Ovary (tissue), 7 donors: ENCODE measurements at regions not wholly inside any gene's neighbourhood (a gene's known extent, or its start where the extent isn't known, plus 50 kb on each side); places are given as distances from the start of the nearest gene placed in this dataset.

Experiments used
- DNase-seq, 5 donors: peaks; one replicate each; pipeline ENCODE4 v3.0.0-alpha.2; 2019 to 2020
- H3K27ac ChIP-seq, 2 donors: fragments of 200-600 bp; one replicate each; pipeline versions ENCODE4 v1.5.1 to v1.8.0; 2019 to 2022
- H3K27me3 ChIP-seq: fragments of 200-600 bp; one replicate; pipeline ENCODE4 v1.8.0; 2022
- H3K36me3 ChIP-seq: fragments of 200-600 bp; sonication (generic); one replicate; pipeline ENCODE4 v1.5.1; 2019
- H3K4me1 ChIP-seq: one replicate; pipeline ENCODE4 v1.8.1; 2013; ENCODE audit warnings: mild to moderate bottlenecking, moderate library complexity; ENCODE audit not compliant: insufficient read depth
- H3K4me3 ChIP-seq: fragments of 200-600 bp; sonication (generic); one replicate; pipeline ENCODE4 v1.5.1; 2017
- H3K9me3 ChIP-seq, 2 donors: fragments of 200-600 bp in 1 of 2; sonication (generic) in 1 of 2; one replicate each; pipeline versions ENCODE4 v1.5.1 to v1.8.1; 2013 to 2019; ENCODE audit warnings: mild to moderate bottlenecking in 1 of 2, moderate library complexity in 1 of 2
- EP300 ChIP-seq: sonication (generic); formaldehyde crosslinking; IDR thresholded peaks from one replicate; pipeline ENCODE4 v1.6.1; 2017; ENCODE audit warnings: antibody characterized with exemption
- POLR2A ChIP-seq: fragments of 450-650 bp; IDR thresholded peaks from one replicate; pipeline ENCODE4 v1.6.1; 2017; ENCODE audit warnings: antibody characterized with exemption, mild to moderate bottlenecking, moderate library complexity
- WGBS, 3 donors: extraction: QIAGEN DNeasy Blood & Tissue Kit in 1 of 3; methylation state at CpG; one replicate each; pipeline versions ENCODE4 v1.1.5 to v1.1.7; 2013 to 2017; 5-methylcytosine and 5-hydroxymethylcytosine counted together
- intact Hi-C, 4 donors: fragments of 100-400 bp; cut with DNase I; formaldehyde crosslinking; loops; one replicate each; pipeline versions ENCODE4 v1.11.0 to v1.15.1; 2022 to 2023
- TF ChIP-seq, protein P1 (sequence below), 3 donors: fragments of 450-650 bp in 2 of 3; fragments of 200-600 bp in 1 of 3; IDR thresholded peaks; one replicate each; pipeline versions ENCODE4 v1.5.1 to v1.8.0; 2016 to 2022; ENCODE audit warnings: antibody characterized with exemption in 3 of 3, mild to moderate bottlenecking in 1 of 3
- donor health status: DM: no; HTN: no; CAD: no; lungs with moderate emphysema.
- donor health status: DM: no; HTN: no; CAD: no.
- donor health status: Bipolar disorder and iron deficiency.
- donor health status: DM: no; HTN: no; CAD: no.
- donor health status: DM: yes; HTN: yes; CAD: no.

DNA sequence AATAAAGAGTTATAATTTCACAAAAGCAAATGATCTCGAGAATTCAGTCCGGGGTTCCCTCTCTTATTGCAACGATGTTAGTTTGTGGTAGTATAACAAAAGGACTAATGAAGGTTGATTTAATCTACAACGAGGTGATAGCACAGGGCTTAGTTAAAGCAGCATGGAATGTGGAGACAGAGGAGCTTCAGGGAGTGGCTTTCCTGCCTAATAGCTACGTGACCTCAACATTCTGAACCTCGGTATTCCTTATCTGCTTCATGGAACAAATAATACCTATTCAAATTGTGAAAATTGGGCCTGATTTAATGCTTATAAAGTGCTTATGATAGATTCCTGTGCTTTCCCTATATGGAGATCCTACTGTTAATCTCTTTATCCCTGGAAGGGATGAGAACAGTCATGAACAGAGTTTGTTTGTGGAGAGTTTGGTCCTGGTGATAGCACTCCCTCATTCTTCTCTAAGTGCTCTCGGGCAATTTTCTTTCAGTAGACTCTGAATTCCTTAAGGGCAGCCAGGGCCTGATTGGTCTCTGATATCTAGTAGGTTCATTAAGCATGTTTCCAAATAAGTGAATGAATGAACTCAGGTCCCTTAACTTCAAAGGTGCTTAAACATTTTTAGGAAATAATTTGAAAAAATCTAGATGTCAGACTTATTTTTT, 104.1 kb upstream of the TUT7 start:
- TF ChIP-seq, protein P1, sequence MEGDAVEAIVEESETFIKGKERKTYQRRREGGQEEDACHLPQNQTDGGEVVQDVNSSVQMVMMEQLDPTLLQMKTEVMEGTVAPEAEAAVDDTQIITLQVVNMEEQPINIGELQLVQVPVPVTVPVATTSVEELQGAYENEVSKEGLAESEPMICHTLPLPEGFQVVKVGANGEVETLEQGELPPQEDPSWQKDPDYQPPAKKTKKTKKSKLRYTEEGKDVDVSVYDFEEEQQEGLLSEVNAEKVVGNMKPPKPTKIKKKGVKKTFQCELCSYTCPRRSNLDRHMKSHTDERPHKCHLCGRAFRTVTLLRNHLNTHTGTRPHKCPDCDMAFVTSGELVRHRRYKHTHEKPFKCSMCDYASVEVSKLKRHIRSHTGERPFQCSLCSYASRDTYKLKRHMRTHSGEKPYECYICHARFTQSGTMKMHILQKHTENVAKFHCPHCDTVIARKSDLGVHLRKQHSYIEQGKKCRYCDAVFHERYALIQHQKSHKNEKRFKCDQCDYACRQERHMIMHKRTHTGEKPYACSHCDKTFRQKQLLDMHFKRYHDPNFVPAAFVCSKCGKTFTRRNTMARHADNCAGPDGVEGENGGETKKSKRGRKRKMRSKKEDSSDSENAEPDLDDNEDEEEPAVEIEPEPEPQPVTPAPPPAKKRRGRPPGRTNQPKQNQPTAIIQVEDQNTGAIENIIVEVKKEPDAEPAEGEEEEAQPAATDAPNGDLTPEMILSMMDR (IDR thresholded peaks at IDR 0.05) = no peak
- no peak for TF ChIP-seq EP300
- H3K4me1 ChIP-seq = peaks cover 2% of the 10 kb centered on the region
- intact Hi-C loops = no loop called here
- WGBS, 3 donors = 63 to 70% (median 67%) methylated on average over 7 of the region's 7 CpGs
- no peak for DNase-seq
- H3K4me3 ChIP-seq = no peak overlapping the region
- no peaks in the 10 kb centered on the region for H3K9me3 ChIP-seq
- H3K27ac ChIP-seq = no peak overlapping the region
- H3K27me3 ChIP-seq = no peaks in the 10 kb centered on the region
- H3K36me3 ChIP-seq = no peaks in the 10 kb centered on the region

DNA sequence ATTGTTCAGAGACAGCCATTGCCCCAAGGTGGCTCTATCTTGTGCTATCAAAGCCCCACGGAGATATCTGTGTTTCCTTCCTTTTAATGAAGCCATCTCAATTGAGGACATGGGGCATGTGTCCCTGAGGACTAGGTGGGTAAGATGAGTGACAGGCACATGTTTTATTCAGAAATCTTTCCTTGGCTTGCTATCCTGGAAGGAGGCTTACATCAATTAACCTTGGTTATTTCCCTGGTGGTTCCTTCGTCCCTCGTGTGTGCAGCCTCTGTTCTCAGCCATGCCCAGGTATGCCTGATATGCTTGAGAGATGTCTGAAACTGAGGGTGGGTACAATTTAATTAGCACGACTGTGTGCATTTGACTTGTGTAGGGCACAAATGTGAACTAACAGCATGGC, 102.2 kb upstream of the TUT7 start:
- intact Hi-C loops = no loop called here
- DNase-seq = no peak
- Histone ChIP-seq H3K27me3 (no peaks in the 10 kb centered on the region), H3K4me3 (no peak overlapping the region), H3K9me3 (peaks cover 0 to 3% of the 10 kb centered on the region in 2 donors), H3K4me1 (peaks cover 2% of the 10 kb centered on the region), H3K36me3 (no peaks in the 10 kb centered on the region), H3K27ac (no peak overlapping the region)
- TF ChIP-seq POLR2A (no peak), EP300 (no peak)
- TF ChIP-seq, protein P1 (IDR thresholded peaks at IDR 0.05) = no peak
- WGBS, 3 donors = 94 to 99% (median 97%) methylated on average over 4 of the region's 4 CpGs

DNA sequence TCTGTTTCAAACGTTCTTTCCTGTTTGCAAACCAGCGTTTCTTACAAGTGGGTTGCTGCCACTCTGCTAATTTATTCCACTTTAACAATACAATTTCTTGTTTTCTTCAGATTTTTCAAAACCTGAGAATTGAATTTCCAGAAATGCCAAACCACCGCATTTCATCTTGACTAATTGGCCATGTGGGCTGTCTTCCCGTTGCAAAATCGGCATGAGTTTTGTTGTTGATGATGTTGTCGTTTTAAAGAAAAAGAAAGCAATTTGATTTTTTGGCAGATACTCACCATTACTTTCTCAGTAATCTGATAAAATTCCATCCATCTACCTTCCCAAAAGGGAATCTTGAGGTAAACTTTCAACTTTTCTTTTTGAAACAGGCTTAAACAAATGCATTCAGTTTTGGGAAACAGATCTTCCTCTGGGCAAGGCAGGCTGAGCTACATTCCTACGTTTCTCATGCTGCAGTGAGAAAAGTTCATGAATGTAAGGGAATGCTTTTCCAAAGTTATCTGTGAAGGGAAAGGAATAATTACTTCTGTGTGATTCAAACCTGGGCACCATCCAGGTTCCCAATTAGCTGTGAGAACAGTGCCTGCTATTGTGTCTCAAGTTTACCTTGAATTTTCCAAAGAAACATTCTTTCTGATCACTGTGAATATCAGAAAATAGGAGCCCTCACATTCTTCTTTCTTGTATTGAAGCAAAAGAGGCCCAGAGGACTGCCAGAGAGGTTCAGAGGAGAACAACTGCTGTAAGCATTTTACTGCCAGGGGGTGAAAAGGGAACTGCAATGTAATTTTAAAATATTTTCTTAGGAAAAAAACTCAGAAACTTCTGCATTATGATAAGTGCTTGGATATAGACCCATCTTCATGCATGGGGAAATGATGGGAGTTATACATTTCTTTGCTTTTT, 100.7 kb upstream of the TUT7 start:
- Histone ChIP-seq H3K4me1 (peaks cover 2% of the 10 kb centered on the region), H3K4me3 (no peak overlapping the region), H3K27me3 (no peaks in the 10 kb centered on the region), H3K27ac (no peak overlapping the region), H3K36me3 (no peaks in the 10 kb centered on the region), H3K9me3 (peaks cover 0 to 3% of the 10 kb centered on the region in 2 donors)
- no peak for DNase-seq
- TF ChIP-seq, protein P1 (IDR thresholded peaks at IDR 0.05) = no peak
- no peak for TF ChIP-seq EP300
- TF ChIP-seq POLR2A = no peak
- intact Hi-C loops = no loop called here
- WGBS, 3 donors = 4 to 9% (median 8%) methylated on average over 7 of the region's 7 CpGs

DNA sequence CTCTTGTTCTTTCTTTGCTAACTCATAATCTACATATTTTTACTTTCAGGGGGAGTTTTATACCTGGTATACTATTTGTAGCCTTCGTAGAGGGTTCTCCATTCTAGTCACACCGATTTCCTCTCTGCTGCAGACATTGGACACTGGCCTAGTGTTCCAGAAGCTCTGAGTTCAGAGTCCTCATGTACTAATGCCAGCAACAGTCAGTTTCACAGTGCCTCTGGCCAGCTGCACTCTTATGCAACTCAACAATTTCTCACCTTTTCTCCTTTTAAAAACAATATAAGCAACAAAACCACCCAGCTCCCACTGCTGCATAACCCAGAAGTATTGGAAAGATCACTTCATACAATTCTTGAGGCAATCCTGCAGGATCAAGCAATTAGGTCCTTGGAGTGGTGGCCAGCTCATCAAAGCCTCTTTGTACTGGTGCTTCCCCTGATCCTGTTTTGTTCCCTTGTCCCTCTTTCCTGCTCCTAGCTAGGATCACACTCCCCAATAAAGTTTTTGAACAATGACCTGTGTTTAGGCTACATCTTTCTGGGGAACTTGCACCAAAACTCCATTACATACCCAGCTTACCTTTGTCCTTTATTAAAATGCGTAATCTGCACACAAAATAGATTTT, 98.1 kb upstream of the TUT7 start:
- 71 to 79% (median 72%) methylated on average over 3 of the region's 3 CpGs for WGBS, 3 donors
- no peaks in the 10 kb centered on the region for H3K36me3 ChIP-seq
- peaks cover 0 to 3% of the 10 kb centered on the region in 2 donors for H3K9me3 ChIP-seq
- H3K27me3 ChIP-seq = no peaks in the 10 kb centered on the region
- intact Hi-C loops = no loop called here
- H3K4me1 ChIP-seq = peaks cover 2% of the 10 kb centered on the region
- no peak overlapping the region for H3K27ac ChIP-seq
- no peak for DNase-seq
- H3K4me3 ChIP-seq = no peak overlapping the region
- TF ChIP-seq, protein P1 (IDR thresholded peaks at IDR 0.05) = no peak
- TF ChIP-seq POLR2A = no peak
- TF ChIP-seq EP300 = no peak
